ENCODE measurements at regions not wholly inside any gene's neighbourhood (a gene's known extent, or its start where the extent isn't known, plus 50 kb on each side); places are given as distances from the start of the nearest gene placed in this dataset.

DNA sequence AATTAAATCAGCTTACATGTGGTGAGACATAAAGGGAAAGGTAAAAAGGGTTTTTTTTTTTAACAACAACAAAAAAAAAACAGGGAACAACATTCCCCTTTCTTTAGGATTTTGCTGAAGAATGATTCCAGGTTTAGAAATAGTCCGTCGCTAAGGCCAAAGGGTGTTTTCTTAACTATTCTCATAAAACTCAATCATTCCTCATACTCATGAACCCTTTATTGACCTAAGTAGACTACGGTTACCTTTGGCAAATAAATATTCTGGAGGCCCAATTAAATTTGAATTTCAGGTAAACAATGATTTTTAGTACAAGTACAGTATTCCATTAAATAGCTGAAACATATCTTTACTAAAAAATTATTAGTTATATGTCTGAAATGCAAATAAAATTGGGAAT is 55.6 kb upstream of the CCNG1 start:
- TF ChIP-seq, protein P1, sequence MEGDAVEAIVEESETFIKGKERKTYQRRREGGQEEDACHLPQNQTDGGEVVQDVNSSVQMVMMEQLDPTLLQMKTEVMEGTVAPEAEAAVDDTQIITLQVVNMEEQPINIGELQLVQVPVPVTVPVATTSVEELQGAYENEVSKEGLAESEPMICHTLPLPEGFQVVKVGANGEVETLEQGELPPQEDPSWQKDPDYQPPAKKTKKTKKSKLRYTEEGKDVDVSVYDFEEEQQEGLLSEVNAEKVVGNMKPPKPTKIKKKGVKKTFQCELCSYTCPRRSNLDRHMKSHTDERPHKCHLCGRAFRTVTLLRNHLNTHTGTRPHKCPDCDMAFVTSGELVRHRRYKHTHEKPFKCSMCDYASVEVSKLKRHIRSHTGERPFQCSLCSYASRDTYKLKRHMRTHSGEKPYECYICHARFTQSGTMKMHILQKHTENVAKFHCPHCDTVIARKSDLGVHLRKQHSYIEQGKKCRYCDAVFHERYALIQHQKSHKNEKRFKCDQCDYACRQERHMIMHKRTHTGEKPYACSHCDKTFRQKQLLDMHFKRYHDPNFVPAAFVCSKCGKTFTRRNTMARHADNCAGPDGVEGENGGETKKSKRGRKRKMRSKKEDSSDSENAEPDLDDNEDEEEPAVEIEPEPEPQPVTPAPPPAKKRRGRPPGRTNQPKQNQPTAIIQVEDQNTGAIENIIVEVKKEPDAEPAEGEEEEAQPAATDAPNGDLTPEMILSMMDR (IDR thresholded peaks at IDR 0.05): no peak
- TF ChIP-seq POLR2AphosphoS5 (IDR thresholded peaks at IDR 0.05) (no peak), POLR2A (IDR thresholded peaks at IDR 0.05; ENCODE audit: low read depth) (no peak)
